K562 (cell line): ENCODE measurements at regions not wholly inside any gene's neighbourhood (a gene's known extent, or its start where the extent isn't known, plus 50 kb on each side); places are given as distances from the start of the nearest gene placed in this dataset.

Experiments
- ATAC-seq: fragments of 200-7000 bp; cut with Tn5 transposase; 3 replicates; pipeline ENCODE4 v1.9.1; 2020; ENCODE audit warnings: moderate library complexity
- BruUV-seq: library from RNA; stranded (reverse); fragments of 400-500 nt; replicated peaks from 2 replicates; lab custom pipeline; 2021; lab: Mats Ljungman, UMichigan
- CTCF ChIA-PET: fragments of 300-600 bp; formaldehyde crosslinking; extraction: SDS; loops from one replicate; lab custom pipeline; 2021; ENCODE audit warnings: low intra/inter-chr PET ratio; lab: Yijun Ruan, JAX
- POLR2A ChIA-PET: fragments of 300-600, 350-650 bp; sonication (Branson Sonifier 250); formaldehyde crosslinking; extraction: SDS; loops from one replicate; lab custom pipeline; 2021; ENCODE audit warnings: antibody characterized with exemption, inconsistent platforms; lab: Yijun Ruan, JAX
- DNase-seq, 4 experiments: peaks; one replicate each; pipeline versions ENCODE4 v3.0.0 to v3.0.0-alpha.2; 2011 to 2018; ENCODE audit warnings: low spot score in 3 of 4, mixed read lengths in 3 of 4; ENCODE audit errors: extremely low read depth in 1 of 4
- FAIRE-seq: peaks from 2 replicates; lab custom pipeline; 2011; peaks lifted over from hg19 to GRCh38; lab: Jason Lieb, UNC
- H2AFZ ChIP-seq: 2 replicates; pipeline ENCODE4 v1.6.0; 2011; ENCODE audit warnings: low read depth, low read length, control low read depth, inconsistent platforms
- H3K27ac ChIP-seq: fragments of 200-600 bp; 3 replicates; pipeline ENCODE4 v1.8.0; 2011; ENCODE audit warnings: low read depth, mild to moderate bottlenecking, control low read depth, inconsistent platforms, low read length, moderate library complexity, mixed read lengths; ENCODE audit errors: extremely low read depth
- H3K27me3 ChIP-seq, 2 experiments: fragments of 300-600 bp in 1 of 2; 2 replicates in 1 of 2; 3 replicates in 1 of 2; pipeline versions ENCODE4 v1.6.0 to v1.8.0; 2011; ENCODE audit warnings: inconsistent platforms in 2 of 2, low read length in 2 of 2, mild to moderate bottlenecking in 1 of 2, mixed read lengths in 1 of 2, moderate library complexity in 1 of 2; ENCODE audit not compliant: control insufficient read depth in 2 of 2, insufficient read depth in 2 of 2
- H3K36me3 ChIP-seq: fragments of 300-600 bp; 3 replicates; pipeline ENCODE4 v1.8.0; 2011; ENCODE audit warnings: mild to moderate bottlenecking, low read length, inconsistent platforms; ENCODE audit not compliant: control insufficient read depth, insufficient read depth
- H3K4me1 ChIP-seq, 2 experiments: fragments of 200-600 bp in 1 of 2; replicated peaks in 1 of 2; 2 replicates in 1 of 2; 3 replicates in 1 of 2; pipeline versions ENCODE4 v1.5.1 to v1.8.0; 2011; ENCODE audit warnings: inconsistent platforms in 2 of 2, low read length in 2 of 2, mild to moderate bottlenecking in 1 of 2, mixed read lengths in 1 of 2, moderate library complexity in 1 of 2; ENCODE audit not compliant: control insufficient read depth in 2 of 2, insufficient read depth in 2 of 2
- H3K4me2 ChIP-seq: 2 replicates; pipeline ENCODE4 v1.6.1; 2011; ENCODE audit warnings: low read length, control low read depth, inconsistent platforms, mixed read lengths; ENCODE audit not compliant: insufficient read depth
- H3K4me3 ChIP-seq: fragments of 200-600 bp; sonication (generic), shearing (Covaris generic); 2 replicates; pipeline ENCODE4 v1.5.1; 2016; ENCODE audit warnings: control low read depth, inconsistent platforms
- H3K79me2 ChIP-seq: fragments of 200-600 bp; 3 replicates; pipeline ENCODE4 v1.8.0; 2011; ENCODE audit warnings: low read length, inconsistent platforms; ENCODE audit not compliant: control insufficient read depth, insufficient read depth
- H3K9ac ChIP-seq, 2 experiments: 2 replicates each; pipeline versions ENCODE4 v1.6.0 to v1.6.1; 2011; ENCODE audit warnings: low read depth in 2 of 2, low read length in 2 of 2, control low read depth in 1 of 2, inconsistent platforms in 1 of 2, mild to moderate bottlenecking in 1 of 2, mixed read lengths in 1 of 2; ENCODE audit not compliant: insufficient read depth in 1 of 2
- H3K9me1 ChIP-seq: one replicate; pipeline ENCODE4 v1.6.0; 2011; ENCODE audit warnings: inconsistent platforms, mild to moderate bottlenecking, low read length, moderate library complexity; ENCODE audit not compliant: control insufficient read depth, insufficient read depth
- H3K9me3 ChIP-seq: replicated peaks from 2 replicates; pipeline ENCODE4 v1.5.1; 2011; ENCODE audit warnings: low read depth, low read length, inconsistent platforms; ENCODE audit not compliant: control insufficient read depth, insufficient read depth
- H4K20me1 ChIP-seq: replicated peaks from 2 replicates; pipeline ENCODE4 v1.6.1; 2011; ENCODE audit warnings: low read length, inconsistent platforms, mixed read lengths; ENCODE audit not compliant: control insufficient read depth, insufficient read depth
- CC2D1A ChIP-seq: fragments of 450-650 bp; IDR thresholded peaks from 2 replicates; pipeline ENCODE4 v1.6.1; 2017; ENCODE audit warnings: mild to moderate bottlenecking
- ELF1 ChIP-seq: fragments of 200-800 bp; sonication (Bioruptor generic); IDR thresholded peaks from 2 replicates; pipeline ENCODE4 v1.6.1; 2016; ENCODE audit warnings: missing genetic modification characterization, missing compliant biosample characterization
- SETDB1 ChIP-seq: IDR thresholded peaks from one replicate; pipeline ENCODE4 v1.6.1; 2012; ENCODE audit warnings: low read length, control low read depth, inconsistent platforms
- SIN3A ChIP-seq, 2 experiments: fragments of 150-350 bp in 1 of 2; IDR thresholded peaks; 2 replicates each; pipeline ENCODE4 v1.6.1; 2011 to 2016; ENCODE audit warnings: borderline replicate concordance in 2 of 2, low read depth in 2 of 2, low read length in 2 of 2, mild to moderate bottlenecking in 2 of 2, moderate library complexity in 2 of 2; ENCODE audit not compliant: control insufficient read depth in 1 of 2
- STAT5A ChIP-seq: IDR thresholded peaks from 2 replicates; pipeline ENCODE4 v1.6.1; 2012; ENCODE audit warnings: low read length, inconsistent platforms, borderline replicate concordance
- USF1 ChIP-seq: sonication (generic); formaldehyde crosslinking; IDR thresholded peaks from 2 replicates; pipeline ENCODE4 v1.9.0; 2022; ENCODE audit warnings: mild to moderate bottlenecking, missing genetic modification reagents
- ZFP91 ChIP-seq: sonication (generic); formaldehyde crosslinking; IDR thresholded peaks from 2 replicates; pipeline ENCODE4 v1.8.0; 2022; ENCODE audit warnings: mild to moderate bottlenecking, missing genetic modification reagents
- WGBS: fragments of 100-300 bp; shearing (Covaris generic); methylation state at CpG from one replicate; pipeline ENCODE4 v1.1.6; 2016; ENCODE audit warnings: low coverage, mixed read lengths; ENCODE audit not compliant: insufficient coverage; ENCODE audit errors: missing lambda C conversion rate; 5-methylcytosine and 5-hydroxymethylcytosine counted together
- in situ Hi-C: fragments of 300-500 bp; cut with MboI; formaldehyde crosslinking; loops from 4 replicates; pipeline ENCODE4 v1.15.0; 2018; ENCODE audit warnings: inconsistent platforms, mixed read lengths
- intact Hi-C: fragments of 100-400 bp; cut with micrococcal nuclease; formaldehyde crosslinking; loops from 2 replicates; pipeline ENCODE4 v1.14.2; 2022
- TF ChIP-seq, protein P1 (sequence below): fragments of 450-650 bp; IDR thresholded peaks from 2 replicates; pipeline ENCODE4 v1.7.1; 2018; ENCODE audit warnings: mild to moderate bottlenecking, low read depth; ENCODE audit not compliant: partially characterized antibody

- ATAC-seq = no peak
- CTCF ChIA-PET = no interaction called here
- Histone ChIP-seq H3K4me1 (no peaks in the 10 kb centered on the region), H3K4me2 (no peak overlapping the region), H3K4me3 (no peak overlapping the region), H3K79me2 (no peaks in the 10 kb centered on the region), H2AFZ (no peak overlapping the region)
- no TSS peak for BruUV-seq
- intact Hi-C loops = no loop called here
- no peak for FAIRE-seq
- TF ChIP-seq USF1 = no peak
- TF ChIP-seq STAT5A = no peak
- no peak for TF ChIP-seq CC2D1A
- TF ChIP-seq, all 486 proteins: peak for 0
- WGBS = 0% methylated on average over 3 of the region's 3 CpGs
- Histone ChIP-seq H3K9me3 (no peaks in the 10 kb centered on the region; the same call in 1 of the 2 replicates), H3K9ac (no peak overlapping the region), H3K9me1 (no peaks in the 10 kb centered on the region), H3K36me3 (no peaks in the 10 kb centered on the region), H4K20me1 (no peaks in the 10 kb centered on the region), H3K27me3 (no peaks in the 10 kb centered on the region), H3K27ac (no peak overlapping the region)
- POLR2A ChIA-PET = no interaction called here
- no peak for DNase-seq
- in situ Hi-C loops = no loop called here
Measured at GRCh38 chr16:63230421-63231040, 1194.3 kb upstream of the CDH8 start.

- no peaks in the 10 kb centered on the region for H3K9me3 ChIP-seq
- no peak for TF ChIP-seq SETDB1
- no peak for TF ChIP-seq SIN3A (IDR thresholded peaks at IDR 0.05; ENCODE audit: borderline replicate concordance in 2 of 2, control insufficient read depth in 1 of 2, low read depth in 2 of 2, low read length in 2 of 2)
- TF ChIP-seq, protein P1, sequence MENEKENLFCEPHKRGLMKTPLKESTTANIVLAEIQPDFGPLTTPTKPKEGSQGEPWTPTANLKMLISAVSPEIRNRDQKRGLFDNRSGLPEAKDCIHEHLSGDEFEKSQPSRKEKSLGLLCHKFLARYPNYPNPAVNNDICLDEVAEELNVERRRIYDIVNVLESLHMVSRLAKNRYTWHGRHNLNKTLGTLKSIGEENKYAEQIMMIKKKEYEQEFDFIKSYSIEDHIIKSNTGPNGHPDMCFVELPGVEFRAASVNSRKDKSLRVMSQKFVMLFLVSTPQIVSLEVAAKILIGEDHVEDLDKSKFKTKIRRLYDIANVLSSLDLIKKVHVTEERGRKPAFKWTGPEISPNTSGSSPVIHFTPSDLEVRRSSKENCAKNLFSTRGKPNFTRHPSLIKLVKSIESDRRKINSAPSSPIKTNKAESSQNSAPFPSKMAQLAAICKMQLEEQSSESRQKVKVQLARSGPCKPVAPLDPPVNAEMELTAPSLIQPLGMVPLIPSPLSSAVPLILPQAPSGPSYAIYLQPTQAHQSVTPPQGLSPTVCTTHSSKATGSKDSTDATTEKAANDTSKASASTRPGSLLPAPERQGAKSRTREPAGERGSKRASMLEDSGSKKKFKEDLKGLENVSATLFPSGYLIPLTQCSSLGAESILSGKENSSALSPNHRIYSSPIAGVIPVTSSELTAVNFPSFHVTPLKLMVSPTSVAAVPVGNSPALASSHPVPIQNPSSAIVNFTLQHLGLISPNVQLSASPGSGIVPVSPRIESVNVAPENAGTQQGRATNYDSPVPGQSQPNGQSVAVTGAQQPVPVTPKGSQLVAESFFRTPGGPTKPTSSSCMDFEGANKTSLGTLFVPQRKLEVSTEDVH = no peak
- TF ChIP-seq ELF1 (tag) = no peak
- TF ChIP-seq ZFP91 (CRISPR knock-in tag) = no peak
Measured at GRCh38 chr16:63228259-63228658, 1192.0 kb upstream of the CDH8 start.

More at GRCh38 chr16:63228259-63228658, 1192.0 kb upstream of the CDH8 start:
- Histone ChIP-seq H3K79me2 (no peaks in the 10 kb centered on the region), H3K36me3 (no peaks in the 10 kb centered on the region), H3K4me3 (no peak overlapping the region), H3K4me1 (no peaks in the 10 kb centered on the region), H4K20me1 (no peaks in the 10 kb centered on the region), H3K27ac (no peak overlapping the region), H3K27me3 (no peaks in the 10 kb centered on the region), H3K4me2 (no peak overlapping the region), H2AFZ (no peak overlapping the region), H3K9me1 (no peaks in the 10 kb centered on the region), H3K9ac (no peak overlapping the region)
- no TSS peak for BruUV-seq
- FAIRE-seq (no peak), ATAC-seq (no peak), DNase-seq (no peak)
- intact Hi-C loops = no loop called here
- WGBS = 0% methylated on average over 2 of the region's 2 CpGs
- CTCF ChIA-PET = no interaction called here
- in situ Hi-C loops = no loop called here
- POLR2A ChIA-PET = no interaction called here
